Heart right ventricle (tissue), 16 donors: ENCODE measurements at regions not wholly inside any gene's neighbourhood (a gene's known extent, or its start where the extent isn't known, plus 50 kb on each side); places are given as distances from the start of the nearest gene placed in this dataset.

ENCODE experiments used
- ATAC-seq, 8 donors: fragments of 200-7000 bp; cut with Tn5 transposase; one replicate each; pipeline ENCODE4 v1.9.1; 2020; ENCODE audit warnings: mild to moderate bottlenecking in 8 of 8, moderate library complexity in 8 of 8, moderate number of reproducible peaks in 1 of 8
- DNase-seq, 2 donors: peaks; one replicate each; pipeline ENCODE4 v3.0.0-alpha.2; 2020
- H3K27ac ChIP-seq, 10 donors: fragments of 200-600 bp; sonication (generic) in 2 of 10; one replicate each; pipeline versions ENCODE4 v1.5.0 to v1.8.0; 2020 to 2022; ENCODE audit warnings: mild to moderate bottlenecking in 3 of 10
- H3K27me3 ChIP-seq, 7 donors: fragments of 200-600 bp; one replicate each; pipeline ENCODE4 v1.8.0; 2021 to 2022; ENCODE audit warnings: mild to moderate bottlenecking in 2 of 7
- H3K36me3 ChIP-seq, 9 donors: fragments of 200-600 bp; sonication (generic) in 1 of 9; one replicate each; pipeline versions ENCODE4 v1.5.0 to v1.8.0; 2020 to 2022; ENCODE audit warnings: mild to moderate bottlenecking in 2 of 9
- H3K4me1 ChIP-seq, 9 donors: fragments of 200-600 bp; sonication (generic) in 1 of 9; one replicate each; pipeline versions ENCODE4 v1.5.0 to v1.8.0; 2020 to 2022; ENCODE audit warnings: mild to moderate bottlenecking in 4 of 9
- H3K4me3 ChIP-seq, 10 donors: fragments of 200-600 bp; sonication (generic) in 2 of 10; one replicate each; pipeline versions ENCODE4 v1.5.0 to v1.8.0; 2020 to 2022; ENCODE audit warnings: mild to moderate bottlenecking in 7 of 10, moderate library complexity in 2 of 10
- H3K9me3 ChIP-seq, 11 donors: fragments of 200-600 bp in 10 of 11; sonication (generic) in 2 of 11; one replicate each; pipeline versions ENCODE4 v1.5.0 to v1.8.0; 2013 to 2022; ENCODE audit warnings: mild to moderate bottlenecking in 2 of 11, control low read depth in 1 of 11, moderate library complexity in 1 of 11
- WGBS, 2 donors: extraction: QIAGEN DNeasy Blood & Tissue Kit; methylation state at CpG; one replicate each; pipeline ENCODE4 v1.1.7; 2013; ENCODE audit warnings: inconsistent platforms in 1 of 2; 5-methylcytosine and 5-hydroxymethylcytosine counted together
- intact Hi-C, 10 donors: fragments of 100-400 bp; cut with DNase I; formaldehyde crosslinking; loops; one replicate each; pipeline versions ENCODE4 v1.11.1 to v1.14.2; 2022
- TF ChIP-seq, protein P1 (sequence below), 9 donors: fragments of 200-600 bp; sonication (generic) in 2 of 9; IDR thresholded peaks; one replicate each; pipeline versions ENCODE4 v1.5.0 to v1.8.0; 2021 to 2022; ENCODE audit warnings: antibody characterized with exemption in 9 of 9, mild to moderate bottlenecking in 5 of 9, moderate library complexity in 1 of 9
- donor health status: Arrhythmogenic right ventricular cardiomyopathy.
- donor health status: ischemic (EF 13 %, LVEDD 7.1; RV severe dilation, severe dysfunction).
- donor health status: healthy with polysubstance abuse.
- donor health status: DM: no; HTN: yes; CAD: no.
- donor health status: DM: no; HTN: no; CAD: no.
- donor health status: ischemic (EF 25% LVEDD 6.9; RV normal size, moderate dysfunction).
- donor health status: ischemic (EF 25% LVEDD 5.7; RV mildly dilated, moderate dysfunction).
- donor health status: healthy.
- donor health status: DM: yes; HTN: yes; CAD: no.
- donor health status: Ischemic cardiomyopathy.
- donor health status: ischemic (EF 35%, LVEDD 5.7; RV mildly dilated, moderate dysfunction).
- donor health status: nonischemic (EF 11% LVEDD 7.7; RV severe dilation, severe dysfunction).
- donor health status: DM: yes; HTN: yes; CAD: no.
- donor health status: PGD.
- donor health status: ischemic (EF 29% LVEDD 5.4; RV normal size, mild dysfunction).
- donor health status: nonischemic (EF 23%, LVEDD 6.1; RV moderate dilation, normal function).

DNA sequence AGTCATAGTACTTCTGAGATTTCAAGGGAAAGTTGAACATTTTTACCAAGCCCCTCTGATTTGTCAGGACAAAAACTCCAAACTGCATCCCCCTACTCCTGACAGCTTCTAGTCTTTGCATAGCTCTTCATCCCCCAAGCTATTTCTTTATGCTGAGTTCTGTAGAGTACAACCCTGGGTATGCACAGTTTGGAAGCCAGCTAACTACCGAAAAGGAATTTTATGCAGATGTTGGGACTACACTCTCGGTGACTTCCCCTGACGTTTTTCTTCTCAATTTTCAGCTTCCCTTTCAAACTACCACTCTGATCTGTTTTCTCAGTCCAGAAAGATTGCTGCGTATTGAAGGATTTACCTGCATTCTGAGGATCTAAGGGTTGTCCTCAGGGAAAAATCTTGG is 1060.2 kb upstream of the ACVR2A start:
- H3K4me3 ChIP-seq = no peak overlapping the region
- peaks cover 0 to 7% (median 0%) of the 10 kb centered on the region in 7 donors for H3K27me3 ChIP-seq
- WGBS, 2 donors = 76 to 84% methylated on average over 4 of the region's 4 CpGs
- DNase-seq (no peak), ATAC-seq (no peak)
- H3K9me3 ChIP-seq = peaks cover 0 to 23% (median 8%) of the 10 kb centered on the region in 11 donors
- no peaks in the 10 kb centered on the region for H3K4me1 ChIP-seq
- intact Hi-C loops = no loop called here
- no peak overlapping the region for H3K27ac ChIP-seq
- TF ChIP-seq, protein P1, sequence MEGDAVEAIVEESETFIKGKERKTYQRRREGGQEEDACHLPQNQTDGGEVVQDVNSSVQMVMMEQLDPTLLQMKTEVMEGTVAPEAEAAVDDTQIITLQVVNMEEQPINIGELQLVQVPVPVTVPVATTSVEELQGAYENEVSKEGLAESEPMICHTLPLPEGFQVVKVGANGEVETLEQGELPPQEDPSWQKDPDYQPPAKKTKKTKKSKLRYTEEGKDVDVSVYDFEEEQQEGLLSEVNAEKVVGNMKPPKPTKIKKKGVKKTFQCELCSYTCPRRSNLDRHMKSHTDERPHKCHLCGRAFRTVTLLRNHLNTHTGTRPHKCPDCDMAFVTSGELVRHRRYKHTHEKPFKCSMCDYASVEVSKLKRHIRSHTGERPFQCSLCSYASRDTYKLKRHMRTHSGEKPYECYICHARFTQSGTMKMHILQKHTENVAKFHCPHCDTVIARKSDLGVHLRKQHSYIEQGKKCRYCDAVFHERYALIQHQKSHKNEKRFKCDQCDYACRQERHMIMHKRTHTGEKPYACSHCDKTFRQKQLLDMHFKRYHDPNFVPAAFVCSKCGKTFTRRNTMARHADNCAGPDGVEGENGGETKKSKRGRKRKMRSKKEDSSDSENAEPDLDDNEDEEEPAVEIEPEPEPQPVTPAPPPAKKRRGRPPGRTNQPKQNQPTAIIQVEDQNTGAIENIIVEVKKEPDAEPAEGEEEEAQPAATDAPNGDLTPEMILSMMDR (IDR thresholded peaks at IDR 0.05) = no peak
- H3K36me3 ChIP-seq = no peaks in the 10 kb centered on the region

DNA sequence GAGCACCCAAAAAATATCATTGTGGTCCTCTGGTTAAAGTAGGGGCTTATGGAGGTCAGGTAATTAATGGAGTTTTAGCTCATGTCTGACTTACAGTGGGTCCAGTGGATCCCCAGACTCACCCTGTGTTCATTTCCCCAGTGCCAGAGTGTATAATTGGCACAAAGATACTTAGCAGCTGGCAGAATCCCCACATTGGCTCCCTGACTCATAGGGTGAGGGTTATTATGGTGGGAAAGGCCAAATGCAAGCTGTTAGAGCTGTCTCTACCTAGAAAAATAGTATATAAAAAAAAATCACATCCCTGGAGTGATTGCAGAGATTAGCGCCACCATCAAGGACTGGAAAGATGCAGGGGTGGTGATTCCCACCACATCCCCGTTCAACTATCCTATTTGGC is 1067.6 kb upstream of the ACVR2A start:
- TF ChIP-seq, protein P1 (IDR thresholded peaks at IDR 0.05) = no peak
- WGBS, 2 donors = 88 to 93% methylated on average over 2 of the region's 2 CpGs
- Histone ChIP-seq H3K9me3 (peaks cover 0 to 6% (median 0%) of the 10 kb centered on the region in 11 donors), H3K27ac (no peak overlapping the region), H3K4me1 (no peaks in the 10 kb centered on the region), H3K36me3 (no peaks in the 10 kb centered on the region), H3K4me3 (no peak overlapping the region), H3K27me3 (no peaks in the 10 kb centered on the region)
- ATAC-seq (no peak), DNase-seq (no peak)
- intact Hi-C loops = no loop called here

DNA sequence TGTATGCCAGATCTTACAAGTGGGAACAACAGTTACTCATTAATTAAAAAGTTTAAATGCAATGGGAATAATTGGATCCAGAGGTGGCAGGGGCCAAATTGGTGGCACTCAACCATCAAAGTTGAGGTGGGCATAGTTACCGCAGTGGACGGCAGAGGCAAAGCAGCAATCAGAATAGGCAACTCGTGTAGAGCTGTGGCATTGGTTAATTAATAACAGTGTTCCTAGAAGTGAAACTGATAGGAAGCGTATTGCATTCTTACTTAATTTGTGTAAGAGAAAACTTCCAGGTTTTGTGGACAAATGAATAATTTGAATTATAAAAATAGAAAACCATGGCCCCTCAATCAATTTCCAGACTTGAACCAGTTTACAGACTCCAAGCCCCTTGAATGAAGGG is 1068.2 kb upstream of the ACVR2A start:
- 89 to 92% methylated on average over 4 of the region's 4 CpGs for WGBS, 2 donors

DNA sequence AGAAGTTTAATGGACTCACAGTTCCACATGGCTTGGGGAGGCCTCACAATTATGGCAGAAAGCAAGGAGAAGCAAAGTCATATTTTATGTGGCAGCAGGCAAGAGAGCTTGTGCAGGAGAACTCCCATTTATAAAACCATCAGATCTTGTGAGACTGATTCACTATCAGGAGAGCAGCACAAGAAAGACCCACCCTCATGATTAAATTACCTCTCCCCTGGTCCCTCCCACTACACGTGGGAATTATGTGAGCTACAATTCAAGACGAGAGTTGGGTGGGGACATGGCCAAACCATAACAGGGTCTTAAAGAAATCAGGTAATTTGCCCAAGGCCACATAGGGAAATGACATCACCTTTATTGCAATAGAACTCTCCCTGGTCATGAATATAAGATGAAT is 1073.3 kb upstream of the ACVR2A start:
- Histone ChIP-seq H3K27me3 (no peaks in the 10 kb centered on the region), H3K4me1 (no peaks in the 10 kb centered on the region), H3K27ac (no peak overlapping the region), H3K9me3 (peaks cover 0 to 1% (median 0%) of the 10 kb centered on the region in 11 donors), H3K36me3 (no peaks in the 10 kb centered on the region), H3K4me3 (no peak overlapping the region)
- TF ChIP-seq, protein P1 (IDR thresholded peaks at IDR 0.05) = no peak
- ATAC-seq (no peak), DNase-seq (no peak)
- intact Hi-C loops = no loop called here
- 55 to 61% methylated on average over 2 of the region's 2 CpGs for WGBS, 2 donors

More for the DNA sequence above, 1068.2 kb upstream of the ACVR2A start:
- DNase-seq (no peak), ATAC-seq (no peak)
- Histone ChIP-seq H3K4me1 (no peaks in the 10 kb centered on the region), H3K9me3 (peaks cover 0 to 6% (median 0%) of the 10 kb centered on the region in 11 donors), H3K27ac (no peak overlapping the region), H3K27me3 (no peaks in the 10 kb centered on the region), H3K4me3 (no peak overlapping the region), H3K36me3 (no peaks in the 10 kb centered on the region)
- intact Hi-C loops = no loop called here
- TF ChIP-seq, protein P1 (IDR thresholded peaks at IDR 0.05) = no peak
